ENCODE measurements at regions not wholly inside any gene's neighbourhood (a gene's known extent, or its start where the extent isn't known, plus 50 kb on each side); places are given as distances from the start of the nearest gene placed in this dataset.

- TF ChIP-seq CTCF (IDR thresholded peaks at IDR 0.05) (no peak), POLR2AphosphoS5 (IDR thresholded peaks at IDR 0.05) (no peak), POLR2A (IDR thresholded peaks at IDR 0.05) (no peak)
Observed at GRCh38 chr4:45062935-45063545, 336.7 kb upstream of the GNPDA2 start.
